Liver (tissue), 3 donors: ENCODE measurements at regions not wholly inside any gene's neighbourhood (a gene's known extent, or its start where the extent isn't known, plus 50 kb on each side); places are given as distances from the start of the nearest gene placed in this dataset.

Experiments
- EGR1 ChIP-seq, 2 donors: IDR thresholded peaks; 2 replicates each; pipeline ENCODE4 v1.6.1; 2016 to 2018; ENCODE audit warnings: antibody characterized with exemption in 2 of 2, low read depth in 2 of 2
- GABPA ChIP-seq, 2 donors: IDR thresholded peaks in 1 of 2; conservative IDR thresholded peaks in 1 of 2; 2 replicates each; pipeline ENCODE4 v1.6.1; 2016; ENCODE audit warnings: antibody characterized with exemption in 2 of 2, mild to moderate bottlenecking in 1 of 2, moderate library complexity in 1 of 2
- HNF4A ChIP-seq, 2 donors: conservative IDR thresholded peaks; 2 replicates each; pipeline ENCODE4 v1.6.1; 2016; ENCODE audit warnings: antibody characterized with exemption in 2 of 2, mild to moderate bottlenecking in 2 of 2
- HNF4G ChIP-seq: IDR thresholded peaks from 2 replicates; pipeline ENCODE4 v1.6.1; 2016; ENCODE audit warnings: antibody characterized with exemption
- JUND ChIP-seq, 2 donors: IDR thresholded peaks; 2 replicates each; pipeline ENCODE4 v1.6.1; 2016; ENCODE audit warnings: antibody characterized with exemption in 2 of 2
- MAX ChIP-seq: IDR thresholded peaks from 2 replicates; pipeline ENCODE4 v1.6.1; 2016; ENCODE audit warnings: antibody characterized with exemption
- RAD21 ChIP-seq, 2 donors: IDR thresholded peaks; 2 replicates each; pipeline ENCODE4 v1.6.1; 2016; ENCODE audit warnings: antibody characterized with exemption in 2 of 2, mild to moderate bottlenecking in 2 of 2
- RXRA ChIP-seq, 2 donors: IDR thresholded peaks; 2 replicates each; pipeline ENCODE4 v1.6.1; 2017 to 2018; ENCODE audit warnings: antibody characterized with exemption in 2 of 2, mild to moderate bottlenecking in 1 of 2
- SP1 ChIP-seq: IDR thresholded peaks from 2 replicates; pipeline ENCODE4 v1.6.1; 2018; ENCODE audit warnings: antibody characterized with exemption, mild to moderate bottlenecking
- TAF1 ChIP-seq: conservative IDR thresholded peaks from 2 replicates; pipeline ENCODE4 v1.6.1; 2016; ENCODE audit warnings: antibody characterized with exemption, mild to moderate bottlenecking
- YY1 ChIP-seq: IDR thresholded peaks from 2 replicates; pipeline ENCODE4 v1.6.1; 2016; ENCODE audit warnings: antibody characterized with exemption, mild to moderate bottlenecking
- TF ChIP-seq, protein P1 (sequence below): fragments of 150-350 bp; IDR thresholded peaks from 2 replicates; pipeline ENCODE4 v1.5.1; 2017; ENCODE audit warnings: improper control_type of control experiment, low read depth, low read length; ENCODE audit not compliant: missing input control
- TF ChIP-seq, protein P2 (sequence below): IDR thresholded peaks from 2 replicates; pipeline ENCODE4 v1.6.1; 2016; ENCODE audit warnings: antibody characterized with exemption, mild to moderate bottlenecking
- TF ChIP-seq, protein P3 (sequence below): IDR thresholded peaks from 2 replicates; pipeline ENCODE4 v1.6.1; 2016; ENCODE audit warnings: antibody characterized with exemption
- donor health status: healthy.
- donor health status: healthy.

- TF ChIP-seq, protein P1, sequence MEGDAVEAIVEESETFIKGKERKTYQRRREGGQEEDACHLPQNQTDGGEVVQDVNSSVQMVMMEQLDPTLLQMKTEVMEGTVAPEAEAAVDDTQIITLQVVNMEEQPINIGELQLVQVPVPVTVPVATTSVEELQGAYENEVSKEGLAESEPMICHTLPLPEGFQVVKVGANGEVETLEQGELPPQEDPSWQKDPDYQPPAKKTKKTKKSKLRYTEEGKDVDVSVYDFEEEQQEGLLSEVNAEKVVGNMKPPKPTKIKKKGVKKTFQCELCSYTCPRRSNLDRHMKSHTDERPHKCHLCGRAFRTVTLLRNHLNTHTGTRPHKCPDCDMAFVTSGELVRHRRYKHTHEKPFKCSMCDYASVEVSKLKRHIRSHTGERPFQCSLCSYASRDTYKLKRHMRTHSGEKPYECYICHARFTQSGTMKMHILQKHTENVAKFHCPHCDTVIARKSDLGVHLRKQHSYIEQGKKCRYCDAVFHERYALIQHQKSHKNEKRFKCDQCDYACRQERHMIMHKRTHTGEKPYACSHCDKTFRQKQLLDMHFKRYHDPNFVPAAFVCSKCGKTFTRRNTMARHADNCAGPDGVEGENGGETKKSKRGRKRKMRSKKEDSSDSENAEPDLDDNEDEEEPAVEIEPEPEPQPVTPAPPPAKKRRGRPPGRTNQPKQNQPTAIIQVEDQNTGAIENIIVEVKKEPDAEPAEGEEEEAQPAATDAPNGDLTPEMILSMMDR: no peak
- TF ChIP-seq MAX: no peak
- TF ChIP-seq HNF4A (conservative IDR thresholded peaks at IDR 0.05): no peak
- TF ChIP-seq SP1: no peak
- TF ChIP-seq YY1: no peak
- no peak for TF ChIP-seq EGR1 (IDR thresholded peaks at IDR 0.05; ENCODE audit: low read depth in 2 of 2)
- TF ChIP-seq JUND (IDR thresholded peaks at IDR 0.05): no peak
- TF ChIP-seq, protein P2, sequence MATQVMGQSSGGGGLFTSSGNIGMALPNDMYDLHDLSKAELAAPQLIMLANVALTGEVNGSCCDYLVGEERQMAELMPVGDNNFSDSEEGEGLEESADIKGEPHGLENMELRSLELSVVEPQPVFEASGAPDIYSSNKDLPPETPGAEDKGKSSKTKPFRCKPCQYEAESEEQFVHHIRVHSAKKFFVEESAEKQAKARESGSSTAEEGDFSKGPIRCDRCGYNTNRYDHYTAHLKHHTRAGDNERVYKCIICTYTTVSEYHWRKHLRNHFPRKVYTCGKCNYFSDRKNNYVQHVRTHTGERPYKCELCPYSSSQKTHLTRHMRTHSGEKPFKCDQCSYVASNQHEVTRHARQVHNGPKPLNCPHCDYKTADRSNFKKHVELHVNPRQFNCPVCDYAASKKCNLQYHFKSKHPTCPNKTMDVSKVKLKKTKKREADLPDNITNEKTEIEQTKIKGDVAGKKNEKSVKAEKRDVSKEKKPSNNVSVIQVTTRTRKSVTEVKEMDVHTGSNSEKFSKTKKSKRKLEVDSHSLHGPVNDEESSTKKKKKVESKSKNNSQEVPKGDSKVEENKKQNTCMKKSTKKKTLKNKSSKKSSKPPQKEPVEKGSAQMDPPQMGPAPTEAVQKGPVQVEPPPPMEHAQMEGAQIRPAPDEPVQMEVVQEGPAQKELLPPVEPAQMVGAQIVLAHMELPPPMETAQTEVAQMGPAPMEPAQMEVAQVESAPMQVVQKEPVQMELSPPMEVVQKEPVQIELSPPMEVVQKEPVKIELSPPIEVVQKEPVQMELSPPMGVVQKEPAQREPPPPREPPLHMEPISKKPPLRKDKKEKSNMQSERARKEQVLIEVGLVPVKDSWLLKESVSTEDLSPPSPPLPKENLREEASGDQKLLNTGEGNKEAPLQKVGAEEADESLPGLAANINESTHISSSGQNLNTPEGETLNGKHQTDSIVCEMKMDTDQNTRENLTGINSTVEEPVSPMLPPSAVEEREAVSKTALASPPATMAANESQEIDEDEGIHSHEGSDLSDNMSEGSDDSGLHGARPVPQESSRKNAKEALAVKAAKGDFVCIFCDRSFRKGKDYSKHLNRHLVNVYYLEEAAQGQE: no peak
- no peak for TF ChIP-seq TAF1
- no peak for TF ChIP-seq GABPA (IDR thresholded peaks at IDR 0.05 in 1 of 2, conservative IDR thresholded peaks at IDR 0.05 in 1 of 2)
- TF ChIP-seq, protein P3, sequence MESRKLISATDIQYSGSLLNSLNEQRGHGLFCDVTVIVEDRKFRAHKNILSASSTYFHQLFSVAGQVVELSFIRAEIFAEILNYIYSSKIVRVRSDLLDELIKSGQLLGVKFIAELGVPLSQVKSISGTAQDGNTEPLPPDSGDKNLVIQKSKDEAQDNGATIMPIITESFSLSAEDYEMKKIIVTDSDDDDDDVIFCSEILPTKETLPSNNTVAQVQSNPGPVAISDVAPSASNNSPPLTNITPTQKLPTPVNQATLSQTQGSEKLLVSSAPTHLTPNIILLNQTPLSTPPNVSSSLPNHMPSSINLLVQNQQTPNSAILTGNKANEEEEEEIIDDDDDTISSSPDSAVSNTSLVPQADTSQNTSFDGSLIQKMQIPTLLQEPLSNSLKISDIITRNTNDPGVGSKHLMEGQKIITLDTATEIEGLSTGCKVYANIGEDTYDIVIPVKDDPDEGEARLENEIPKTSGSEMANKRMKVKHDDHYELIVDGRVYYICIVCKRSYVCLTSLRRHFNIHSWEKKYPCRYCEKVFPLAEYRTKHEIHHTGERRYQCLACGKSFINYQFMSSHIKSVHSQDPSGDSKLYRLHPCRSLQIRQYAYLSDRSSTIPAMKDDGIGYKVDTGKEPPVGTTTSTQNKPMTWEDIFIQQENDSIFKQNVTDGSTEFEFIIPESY: no peak
- TF ChIP-seq RAD21 (IDR thresholded peaks at IDR 0.05): no peak
- no peak for TF ChIP-seq HNF4G
- TF ChIP-seq RXRA (IDR thresholded peaks at IDR 0.05): no peak
Measured at GRCh38 chr18:43656547-43656946, 379.3 kb upstream of the SYT4 start.
